Activated naive CD8-positive, alpha-beta T cell (primary cell): ENCODE measurements at regions not wholly inside any gene's neighbourhood (a gene's known extent, or its start where the extent isn't known, plus 50 kb on each side); places are given as distances from the start of the nearest gene placed in this dataset.
"Not testable (repeated sequence)": the region's sequence is repeated elsewhere in the genome, so short reads cannot be mapped to it uniquely, and the experiment has no call there.

Experiments used
- H3K27ac Mint-ChIP-seq: one replicate; pipeline ENCODE4 v1.8.0; 2021; ENCODE audit warnings: mixed read lengths
- H3K27me3 Mint-ChIP-seq: one replicate; pipeline ENCODE4 v1.8.0; 2021; ENCODE audit warnings: mixed read lengths
- H3K36me3 Mint-ChIP-seq: one replicate; pipeline ENCODE4 v1.8.0; 2021; ENCODE audit warnings: mixed read lengths
- H3K4me1 Mint-ChIP-seq: one replicate; pipeline ENCODE4 v1.8.0; 2021; ENCODE audit warnings: low read depth, mixed read lengths
- H3K4me3 Mint-ChIP-seq: one replicate; pipeline ENCODE4 v1.8.0; 2021; ENCODE audit warnings: mild to moderate bottlenecking, mixed read lengths
- H3K9me3 Mint-ChIP-seq: one replicate; pipeline ENCODE4 v1.8.0; 2021; ENCODE audit warnings: low read depth, mixed read lengths

DNA sequence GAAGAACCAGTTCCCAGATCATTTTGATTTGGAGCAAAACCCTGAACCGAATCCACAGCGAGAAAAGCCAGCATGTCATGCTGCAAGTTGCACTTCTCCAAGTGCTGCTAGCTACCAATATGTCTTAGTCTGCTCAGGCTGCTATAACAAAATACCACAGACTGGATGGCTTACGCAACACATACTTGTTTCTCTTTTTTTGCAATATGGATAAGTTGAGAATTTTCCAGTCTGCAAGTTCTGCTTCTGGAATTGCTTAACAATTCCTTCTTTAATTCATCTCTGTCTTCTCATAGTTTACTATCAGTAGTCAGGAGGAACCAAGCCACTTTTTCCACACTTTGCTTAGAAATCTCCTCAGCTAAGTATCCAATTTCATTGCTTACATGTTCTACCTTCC is 105.9 kb upstream of the RBBP8 start:
- Mint-ChIP-seq H3K36me3 (no peaks in the 10 kb centered on the region), H3K27ac (no peak overlapping the region), H3K27me3 (peaks cover 11% of the 10 kb centered on the region), H3K4me3 (no peak overlapping the region), H3K4me1 (no peaks in the 10 kb centered on the region), H3K9me3 (no peaks in the 10 kb centered on the region)

GRCh38 chr18:22827741-22828140 is 105.4 kb upstream of the RBBP8 start:
- Mint-ChIP-seq H3K4me3 (no peak overlapping the region), H3K27ac (no peak overlapping the region), H3K4me1 (no peaks in the 10 kb centered on the region), H3K36me3 (no peaks in the 10 kb centered on the region), H3K27me3 (peaks cover 11% of the 10 kb centered on the region), H3K9me3 (no peaks in the 10 kb centered on the region)

- peaks cover 11% of the 10 kb centered on the region for H3K27me3 Mint-ChIP-seq
- H3K4me1 Mint-ChIP-seq: no peaks in the 10 kb centered on the region
These were observed 105.0 kb upstream of the RBBP8 start for GRCh38 chr18:22828171-22828570.

GRCh38 chr18:22828583-22828982 is 104.5 kb upstream of the RBBP8 start:
- not testable (repeated sequence) for H3K4me1 Mint-ChIP-seq, H3K27ac Mint-ChIP-seq, H3K9me3 Mint-ChIP-seq, H3K4me3 Mint-ChIP-seq, H3K36me3 Mint-ChIP-seq
- H3K27me3 Mint-ChIP-seq: peaks cover 11% of the 10 kb centered on the region

More at GRCh38 chr18:22828171-22828570, 105.0 kb upstream of the RBBP8 start:
- no peak overlapping the region for H3K4me3 Mint-ChIP-seq
- H3K27ac Mint-ChIP-seq: no peak overlapping the region
- no peaks in the 10 kb centered on the region for H3K36me3 Mint-ChIP-seq
- no peaks in the 10 kb centered on the region for H3K9me3 Mint-ChIP-seq

GRCh38 chr18:22829781-22830180 is 103.3 kb upstream of the RBBP8 start:
- Mint-ChIP-seq H3K4me3 (no peak overlapping the region), H3K27me3 (peaks cover 12% of the 10 kb centered on the region), H3K36me3 (no peaks in the 10 kb centered on the region), H3K27ac (no peak overlapping the region), H3K9me3 (no peaks in the 10 kb centered on the region), H3K4me1 (no peaks in the 10 kb centered on the region)

DNA sequence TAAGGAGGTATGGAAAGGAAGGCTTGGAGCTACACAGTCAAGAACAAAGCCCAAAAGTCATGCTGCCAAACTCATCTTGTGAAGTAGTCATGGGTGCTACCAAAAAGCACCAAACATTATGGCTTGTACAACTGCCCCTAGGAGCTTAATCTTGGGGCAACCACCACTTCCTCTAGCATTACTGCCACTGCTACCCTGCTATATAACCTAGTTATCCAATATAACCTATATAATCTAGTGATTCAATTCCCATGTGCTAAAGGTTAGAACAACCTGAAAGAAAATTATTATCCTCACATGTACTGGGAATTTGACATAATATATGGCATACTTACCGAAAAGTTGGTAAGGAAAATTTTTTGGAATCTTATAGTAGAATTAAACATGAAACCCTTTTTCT is 102.6 kb upstream of the RBBP8 start:
- H3K27me3 Mint-ChIP-seq: peaks cover 14% of the 10 kb centered on the region
- H3K27ac Mint-ChIP-seq: no peak overlapping the region
- no peaks in the 10 kb centered on the region for H3K9me3 Mint-ChIP-seq
- no peaks in the 10 kb centered on the region for H3K36me3 Mint-ChIP-seq
- no peaks in the 10 kb centered on the region for H3K4me1 Mint-ChIP-seq
- no peak overlapping the region for H3K4me3 Mint-ChIP-seq

- no peaks in the 10 kb centered on the region for H3K4me1 Mint-ChIP-seq
These were observed 101.7 kb upstream of the RBBP8 start for GRCh38 chr18:22831441-22831904.

GRCh38 chr18:22836932-22837331 is 96.2 kb upstream of the RBBP8 start:
- H3K27me3 Mint-ChIP-seq: peaks cover 2% of the 10 kb centered on the region
- no peaks in the 10 kb centered on the region for H3K36me3 Mint-ChIP-seq
- H3K4me3 Mint-ChIP-seq: no peak overlapping the region
- H3K9me3 Mint-ChIP-seq: no peaks in the 10 kb centered on the region
- no peak overlapping the region for H3K27ac Mint-ChIP-seq
- H3K4me1 Mint-ChIP-seq: no peaks in the 10 kb centered on the region

More at GRCh38 chr18:22831441-22831904, 101.7 kb upstream of the RBBP8 start:
- Mint-ChIP-seq H3K27me3 (peaks cover 12% of the 10 kb centered on the region), H3K27ac (peak overlapping the region; percentile 29), H3K9me3 (no peaks in the 10 kb centered on the region), H3K4me3 (no peak overlapping the region), H3K36me3 (no peaks in the 10 kb centered on the region)

DNA sequence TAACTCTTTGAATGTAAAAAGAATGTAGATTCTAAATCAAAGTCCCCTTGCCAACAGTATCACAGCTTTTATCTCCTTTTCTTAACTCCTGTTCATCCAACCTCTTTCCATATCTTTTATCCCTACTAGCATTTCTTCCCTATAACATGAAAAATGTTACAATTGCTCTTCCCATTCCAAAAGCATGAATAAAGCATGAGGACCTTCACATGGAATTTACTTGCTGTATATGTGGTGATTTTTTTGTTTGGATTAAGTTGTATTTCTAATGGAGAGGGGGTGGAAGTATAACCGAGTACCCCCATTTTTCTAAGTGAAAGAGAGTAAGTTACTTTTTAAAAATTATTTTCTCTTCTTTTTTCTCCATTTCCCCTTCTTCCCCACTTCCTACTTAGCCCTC is 94.9 kb upstream of the RBBP8 start:
- Mint-ChIP-seq H3K9me3 (no peaks in the 10 kb centered on the region), H3K4me1 (no peaks in the 10 kb centered on the region), H3K4me3 (no peak overlapping the region), H3K27me3 (peaks cover 2% of the 10 kb centered on the region), H3K27ac (no peak overlapping the region), H3K36me3 (no peaks in the 10 kb centered on the region)

- Mint-ChIP-seq H3K4me1 (no peaks in the 10 kb centered on the region), H3K27ac (no peak overlapping the region), H3K27me3 (peaks cover 4% of the 10 kb centered on the region), H3K4me3 (no peak overlapping the region), H3K9me3 (no peaks in the 10 kb centered on the region), H3K36me3 (no peaks in the 10 kb centered on the region)
These were observed 94.4 kb upstream of the RBBP8 start for GRCh38 chr18:22838639-22839277.

- peaks cover 4% of the 10 kb centered on the region for H3K27me3 Mint-ChIP-seq
- H3K36me3 Mint-ChIP-seq: no peaks in the 10 kb centered on the region
- no peak overlapping the region for H3K27ac Mint-ChIP-seq
- no peaks in the 10 kb centered on the region for H3K4me1 Mint-ChIP-seq
- H3K9me3 Mint-ChIP-seq: no peaks in the 10 kb centered on the region
- H3K4me3 Mint-ChIP-seq: no peak overlapping the region
These were observed 93.7 kb upstream of the RBBP8 start for GRCh38 chr18:22839340-22839821.

- Mint-ChIP-seq H3K36me3 (no peaks in the 10 kb centered on the region), H3K4me1 (no peaks in the 10 kb centered on the region), H3K27me3 (peaks cover 2% of the 10 kb centered on the region), H3K9me3 (no peaks in the 10 kb centered on the region), H3K27ac (no peak overlapping the region), H3K4me3 (no peak overlapping the region)
These were observed 92.5 kb upstream of the RBBP8 start for GRCh38 chr18:22840606-22841144.

GRCh38 chr18:22841840-22842239 is 91.3 kb upstream of the RBBP8 start:
- H3K27me3 Mint-ChIP-seq: peaks cover 2% of the 10 kb centered on the region
- no peak overlapping the region for H3K27ac Mint-ChIP-seq
- H3K4me1 Mint-ChIP-seq: no peaks in the 10 kb centered on the region
- H3K36me3 Mint-ChIP-seq: no peaks in the 10 kb centered on the region
- no peak overlapping the region for H3K4me3 Mint-ChIP-seq
- H3K9me3 Mint-ChIP-seq: no peaks in the 10 kb centered on the region

DNA sequence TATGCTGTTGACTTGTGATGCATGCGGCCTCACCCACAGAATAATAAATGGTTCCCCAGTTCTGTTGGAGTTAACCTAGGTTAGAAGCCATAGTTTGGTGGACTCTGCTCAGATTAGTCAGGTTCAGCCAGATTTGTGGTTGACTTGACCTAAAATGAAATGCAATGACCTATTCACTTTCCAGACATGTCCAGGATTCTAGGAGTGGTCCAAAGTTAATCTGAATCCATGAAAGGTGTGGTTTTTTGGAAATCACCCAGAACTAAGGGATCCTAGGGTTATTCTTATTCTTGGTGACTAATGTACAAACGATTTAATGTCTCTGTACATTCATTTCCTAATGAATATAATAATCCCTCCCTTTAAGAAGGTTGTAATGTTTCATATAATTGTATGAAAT is 88.9 kb upstream of the RBBP8 start:
- Mint-ChIP-seq H3K27ac (no peak overlapping the region), H3K9me3 (no peaks in the 10 kb centered on the region), H3K4me1 (no peaks in the 10 kb centered on the region), H3K4me3 (no peak overlapping the region), H3K27me3 (peaks cover 3% of the 10 kb centered on the region), H3K36me3 (no peaks in the 10 kb centered on the region)

DNA sequence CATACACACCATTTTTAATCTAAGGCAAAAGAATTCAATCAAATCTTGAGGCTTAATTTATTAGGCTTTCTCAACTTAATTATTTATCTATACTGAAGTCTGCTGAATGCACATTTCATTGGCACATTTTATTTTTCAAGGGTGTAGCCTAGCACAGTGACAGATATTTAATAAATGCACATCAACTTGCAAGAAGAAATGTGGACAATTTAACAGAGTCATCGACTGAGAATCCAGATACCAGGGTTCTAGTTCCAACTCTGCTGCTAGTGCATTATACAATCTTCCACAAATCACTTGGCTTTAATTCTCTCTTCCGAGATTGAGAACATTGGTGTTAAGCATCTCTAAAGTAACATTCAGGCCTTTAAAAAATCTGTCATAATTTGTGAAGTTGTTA is 88.5 kb upstream of the RBBP8 start:
- Mint-ChIP-seq H3K4me3 (no peak overlapping the region), H3K9me3 (no peaks in the 10 kb centered on the region), H3K27ac (no peak overlapping the region), H3K27me3 (peaks cover 4% of the 10 kb centered on the region), H3K4me1 (no peaks in the 10 kb centered on the region), H3K36me3 (no peaks in the 10 kb centered on the region)
